Stimulated activated CD4-positive, alpha-beta T cell treated with anti-CD3 and anti-CD28 coated beads, TNF-alpha, amount 100 ng/mL, for 1 hour (primary cell): ENCODE measurements at regions not wholly inside any gene's neighbourhood (a gene's known extent, or its start where the extent isn't known, plus 50 kb on each side); places are given as distances from the start of the nearest gene placed in this dataset.

Experiments
- DNase-seq, 3 donors: peaks; one replicate each; pipeline ENCODE4 v3.0.0-alpha.2; 2020; ENCODE audit warnings: low read depth in 3 of 3, low spot score in 1 of 3

- no peak for DNase-seq
Measured at GRCh38 chr2:18200771-18201170, 322.3 kb downstream of the KCNS3 start.

GRCh38 chr2:18198677-18199076 is 320.2 kb downstream of the KCNS3 start:
- DNase-seq = no peak

DNA sequence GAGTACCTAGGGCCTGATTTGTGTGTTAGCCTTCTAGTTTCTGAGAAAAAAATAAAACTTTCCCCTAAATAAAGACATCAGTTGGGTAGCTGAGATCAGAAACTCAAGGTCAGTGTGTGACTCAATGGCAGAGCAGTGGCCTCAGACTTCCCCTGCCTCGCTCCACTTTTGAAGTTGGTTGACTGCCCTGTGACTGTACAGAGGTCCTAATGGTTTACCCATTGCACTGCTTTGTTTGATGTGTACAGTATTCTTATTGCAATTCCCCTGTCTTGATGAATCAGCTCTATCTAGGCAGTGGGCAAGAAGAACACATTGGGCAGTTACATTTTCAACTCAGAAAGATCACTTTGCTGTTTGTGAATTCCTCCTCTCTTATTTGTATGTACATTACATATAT is 315.7 kb downstream of the KCNS3 start:
- DNase-seq = no peak

GRCh38 chr2:18186816-18187613 is 308.5 kb downstream of the KCNS3 start:
- DNase-seq = no peak

DNA sequence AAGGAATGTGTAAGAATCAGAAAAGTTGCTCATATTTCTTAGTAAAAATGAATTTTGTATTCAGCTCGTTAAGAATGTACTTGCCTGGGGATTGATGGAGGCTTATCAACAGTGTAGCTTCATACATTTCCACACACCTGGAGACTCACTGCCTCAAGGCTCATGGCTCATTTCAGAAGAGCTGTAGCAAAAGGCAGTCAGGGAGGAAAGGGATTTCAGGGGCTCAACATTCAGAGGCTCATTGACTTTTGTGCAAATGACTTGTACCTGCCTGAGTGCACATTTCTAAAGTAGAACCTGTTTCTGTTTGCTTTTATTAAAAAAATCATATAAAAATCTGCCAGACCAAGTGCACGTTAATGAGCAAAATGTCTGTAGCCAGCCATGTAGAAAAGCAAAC is 304.4 kb downstream of the KCNS3 start:
- no peak for DNase-seq

DNA sequence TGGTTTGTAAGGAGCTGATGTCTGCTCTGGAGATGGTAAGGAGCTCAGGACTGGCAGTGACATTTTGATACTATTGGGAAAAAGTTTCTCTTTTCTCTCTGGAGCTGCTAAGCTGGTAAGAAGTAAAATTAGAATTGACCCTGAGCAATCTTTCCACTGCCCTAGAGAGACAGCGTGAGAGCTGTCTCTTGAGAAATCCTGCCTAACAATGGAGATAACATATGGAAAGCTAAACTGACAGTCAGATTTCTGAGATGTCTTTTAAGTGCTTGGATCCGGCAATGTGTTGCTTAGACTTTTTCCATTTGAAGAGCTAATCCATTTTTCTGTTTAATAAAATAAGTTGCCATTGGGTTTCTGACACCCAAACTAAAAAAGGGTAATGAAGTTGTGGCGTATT is 302.4 kb downstream of the KCNS3 start:
- no peak for DNase-seq

GRCh38 chr2:18180031-18180610 is 301.7 kb downstream of the KCNS3 start:
- no peak for DNase-seq

DNA sequence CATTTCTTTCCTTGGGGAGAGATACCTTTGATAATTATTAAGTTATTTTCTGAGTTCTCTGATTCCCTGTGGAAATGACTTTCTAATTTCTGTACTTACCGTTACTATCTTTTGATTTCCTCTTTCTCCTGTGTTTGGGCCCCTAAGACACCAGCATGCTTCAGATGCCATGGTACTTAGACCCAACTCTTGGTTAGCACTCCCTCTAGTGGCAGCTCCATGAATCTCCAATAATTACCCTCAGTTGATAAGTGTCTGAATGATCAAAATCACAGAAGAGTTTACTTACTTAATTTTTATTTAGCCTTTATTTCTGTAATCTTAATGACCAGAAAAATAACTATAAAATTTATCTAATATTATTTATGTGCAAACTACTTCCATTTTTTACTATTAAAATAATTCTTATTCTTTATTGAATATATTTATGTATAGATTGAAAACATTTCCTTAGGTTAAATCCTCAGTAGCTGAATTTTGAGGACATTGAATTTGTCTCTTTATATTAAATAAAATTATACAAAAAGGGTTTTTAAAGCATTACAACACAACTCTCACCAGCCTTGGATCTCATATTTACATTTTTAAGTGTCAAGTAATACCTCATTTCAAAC is 300.4 kb downstream of the KCNS3 start:
- DNase-seq = no peak

DNA sequence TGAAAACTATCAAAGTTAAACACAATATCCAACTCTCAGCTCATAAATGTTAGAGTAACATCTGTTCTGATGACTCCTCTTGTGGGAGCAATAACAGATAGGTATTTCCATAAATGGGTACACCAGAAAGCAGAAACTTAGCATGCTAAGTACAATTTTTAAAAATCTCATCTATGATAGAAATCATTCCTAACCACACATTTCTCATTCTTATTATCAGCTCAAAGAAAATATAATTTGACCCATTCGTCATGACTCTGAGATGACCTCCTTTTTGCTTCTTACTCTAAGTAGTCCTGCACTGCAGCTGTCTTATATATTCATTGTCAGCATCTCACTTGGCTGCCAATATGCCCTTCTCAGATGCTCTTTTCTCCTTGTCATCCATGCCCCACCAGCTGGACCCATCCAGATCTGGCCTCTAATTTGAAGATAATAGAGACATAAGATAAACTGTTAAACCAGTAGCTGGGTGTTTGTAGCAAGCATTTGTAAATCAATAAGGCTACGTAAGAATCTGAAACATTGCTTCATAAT is 298.3 kb downstream of the KCNS3 start:
- no peak for DNase-seq

DNA sequence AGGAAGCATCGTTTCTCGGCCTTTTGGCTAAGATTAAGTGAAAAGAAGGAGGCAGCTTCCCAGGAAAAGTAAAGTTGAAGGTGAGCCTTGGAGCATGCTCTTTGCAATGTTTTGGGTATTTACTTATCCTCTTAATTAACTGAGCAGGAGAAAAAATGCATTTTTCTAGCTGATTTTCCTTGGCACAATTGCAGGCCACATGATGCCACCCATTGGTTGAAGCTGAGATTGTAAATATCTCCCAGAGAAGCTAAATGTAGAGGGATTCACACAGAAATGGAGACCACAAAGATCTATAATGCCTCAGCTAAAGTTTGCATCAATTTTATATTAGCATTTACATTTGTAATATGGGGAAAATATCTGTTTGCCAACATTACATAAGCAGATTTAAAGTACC is 294.1 kb downstream of the KCNS3 start:
- DNase-seq = no peak

DNA sequence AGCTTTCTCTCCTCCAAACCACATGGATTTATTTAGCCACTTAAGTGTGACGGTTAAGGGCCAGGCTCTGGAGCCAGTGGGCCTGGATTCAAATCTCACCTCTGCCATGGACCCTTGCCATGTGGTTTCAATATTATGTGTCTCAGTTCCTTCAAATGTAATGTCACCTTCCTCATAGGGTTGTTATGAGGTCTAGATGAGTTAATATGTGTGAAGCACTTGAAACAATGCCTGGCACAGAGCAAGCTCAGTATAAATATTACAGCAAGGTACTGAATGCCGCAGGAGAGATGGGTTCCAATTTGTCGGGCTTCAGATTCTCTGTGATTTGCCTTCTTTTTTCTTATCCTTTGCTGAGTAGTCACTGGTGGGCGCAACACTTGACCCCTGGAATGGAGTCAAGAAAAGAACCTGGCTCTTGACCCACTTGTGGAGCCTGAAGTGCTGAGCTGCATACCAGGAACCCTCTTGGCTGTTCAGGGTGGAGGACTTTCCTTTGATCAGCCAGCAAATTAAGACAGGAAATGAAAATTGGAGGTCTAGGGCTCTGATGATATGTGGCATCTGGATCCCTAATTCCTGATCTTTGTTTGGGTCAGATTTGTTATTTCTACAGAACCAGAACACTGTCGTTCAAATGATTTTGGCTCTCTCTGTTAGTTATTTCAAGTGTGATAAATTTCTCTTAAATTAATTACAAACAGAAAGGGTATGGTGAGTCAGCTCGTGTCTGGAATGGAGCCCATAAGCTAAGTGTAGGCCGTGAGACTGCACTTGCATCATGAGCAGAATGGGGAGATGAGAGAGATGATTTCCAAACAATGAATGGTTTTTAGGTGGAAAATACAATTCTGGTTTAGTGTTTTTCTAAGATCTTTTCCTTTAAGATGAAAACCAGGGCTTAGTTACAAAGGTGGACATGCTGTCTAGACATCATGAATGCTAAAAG is 293.0 kb downstream of the KCNS3 start:
- no peak for DNase-seq

- no peak for DNase-seq
Measured at GRCh38 chr2:18170642-18171041, 292.2 kb downstream of the KCNS3 start.

GRCh38 chr2:18169893-18170175 is 291.4 kb downstream of the KCNS3 start:
- no peak for DNase-seq

GRCh38 chr2:18169121-18169892 is 290.8 kb downstream of the KCNS3 start:
- DNase-seq = no peak

DNA sequence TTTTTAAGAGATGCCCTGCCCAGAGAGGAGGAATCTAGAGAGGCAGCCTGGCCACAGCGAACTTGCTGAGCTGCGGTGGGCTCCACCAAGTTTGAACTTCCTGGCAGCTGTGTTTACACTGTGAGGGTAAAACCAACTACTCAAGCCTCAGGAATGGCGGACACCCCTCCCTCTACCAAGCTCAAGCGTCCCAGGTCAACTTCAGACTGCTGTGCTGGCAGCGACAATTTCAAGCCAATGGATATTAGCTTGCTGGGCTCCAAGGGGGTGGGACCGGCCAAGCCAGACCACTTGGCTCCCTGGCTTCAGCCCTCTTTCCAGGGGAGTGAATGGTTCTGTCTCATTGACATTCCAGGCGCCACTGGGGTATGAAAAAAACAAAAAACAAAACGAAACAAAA is 289.4 kb downstream of the KCNS3 start:
- no peak for DNase-seq

DNA sequence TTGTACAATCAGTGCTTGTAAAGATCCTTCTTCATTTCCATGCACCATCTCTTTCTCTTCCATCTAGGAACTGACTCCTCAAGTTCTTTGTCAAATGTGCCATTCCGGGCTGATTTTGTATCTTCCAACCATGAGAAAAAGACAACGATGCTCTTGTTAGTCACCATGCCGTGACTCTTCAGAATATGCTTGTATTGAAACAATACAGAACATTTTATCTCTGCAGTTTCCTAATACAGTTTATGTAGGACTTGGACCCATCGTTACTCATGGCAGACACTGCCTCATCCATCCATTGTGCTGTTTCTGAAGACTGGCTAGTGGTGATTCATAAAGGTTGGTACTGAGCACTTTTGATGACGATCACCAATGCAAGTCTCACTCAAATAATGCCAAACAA is 283.2 kb downstream of the KCNS3 start:
- no peak for DNase-seq

- DNase-seq = no peak
Measured at GRCh38 chr2:18159896-18160295, 281.4 kb downstream of the KCNS3 start.

- DNase-seq = no peak
Measured at GRCh38 chr2:18156421-18156820, 278.0 kb downstream of the KCNS3 start.

GRCh38 chr2:18156002-18156401 is 277.5 kb downstream of the KCNS3 start:
- no peak for DNase-seq

- no peak for DNase-seq
Measured at GRCh38 chr2:18154812-18155211, 276.3 kb downstream of the KCNS3 start.

- no peak for DNase-seq
Measured at GRCh38 chr2:18154259-18154658, 275.8 kb downstream of the KCNS3 start.
